HepG2 (cell line): ENCODE measurements at regions not wholly inside any gene's neighbourhood (a gene's known extent, or its start where the extent isn't known, plus 50 kb on each side); places are given as distances from the start of the nearest gene placed in this dataset.

Experiments
- ATAC-seq: fragments of 200-7000 bp; cut with Tn5 transposase; 3 replicates; pipeline ENCODE4 v1.9.1; 2020; ENCODE audit warnings: mild to moderate bottlenecking, moderate library complexity
- BruUV-seq: library from RNA; stranded (reverse); fragments of 400-500 nt; replicated peaks from 2 replicates; lab custom pipeline; 2021; lab: Mats Ljungman, UMichigan
- CTCF ChIA-PET: fragments of 300-600 bp; formaldehyde crosslinking; extraction: SDS; loops from one replicate; lab custom pipeline; 2021; ENCODE audit warnings: low total read pairs, inconsistent platforms, low intra/inter-chr PET ratio; lab: Yijun Ruan, JAX
- POLR2A ChIA-PET: fragments of 350-600 bp; sonication (Branson Sonifier 250); formaldehyde crosslinking; loops from one replicate; lab custom pipeline; 2020; ENCODE audit warnings: antibody characterized with exemption, inconsistent platforms; lab: Yijun Ruan, JAX
- DNase-seq: peaks from one replicate; pipeline ENCODE4 v3.0.0-alpha.2; 2015; ENCODE audit warnings: low spot score
- FAIRE-seq: peaks from 3 replicates; lab custom pipeline; 2011; peaks lifted over from hg19 to GRCh38; lab: Jason Lieb, UNC
- H2AFZ ChIP-seq: one replicate; pipeline ENCODE4 v1.6.1; 2011; ENCODE audit warnings: low read length, inconsistent platforms
- H3K27ac ChIP-seq: fragments of 300-600 bp; 3 replicates; pipeline ENCODE4 v1.8.0; 2011; ENCODE audit warnings: mixed run types, mild to moderate bottlenecking, mixed read lengths, low read length, inconsistent platforms; ENCODE audit not compliant: insufficient read depth; ENCODE audit errors: extremely low read length
- H3K27me3 ChIP-seq, 2 experiments: fragments of 200-600 bp in 1 of 2; 2 replicates in 1 of 2; 3 replicates in 1 of 2; pipeline versions ENCODE4 v1.6.0 to v1.8.0; 2011; ENCODE audit warnings: low read length in 2 of 2, mild to moderate bottlenecking in 2 of 2, moderate library complexity in 2 of 2, inconsistent platforms in 1 of 2; ENCODE audit not compliant: insufficient read depth in 2 of 2, control insufficient read depth in 1 of 2
- H3K36me3 ChIP-seq, 2 experiments: fragments of 200-600 bp in 1 of 2; replicated peaks in 1 of 2; 2 replicates in 1 of 2; 3 replicates in 1 of 2; pipeline versions ENCODE4 v1.5.1 to v1.8.0; 2011; ENCODE audit warnings: low read length in 2 of 2, inconsistent platforms in 1 of 2; ENCODE audit not compliant: insufficient read depth in 2 of 2, control insufficient read depth in 1 of 2
- H3K4me1 ChIP-seq: 2 replicates; pipeline ENCODE4 v1.5.1; 2012; ENCODE audit warnings: low read length, inconsistent platforms; ENCODE audit not compliant: insufficient read depth
- H3K4me2 ChIP-seq: 2 replicates; pipeline ENCODE4 v1.6.0; 2011; ENCODE audit warnings: low read depth, low read length, inconsistent platforms
- H3K4me3 ChIP-seq, 3 experiments: fragments of 200-600 bp in 1 of 3; sonication (generic), shearing (Covaris generic) in 1 of 3; replicated peaks in 1 of 3; 2 replicates each; pipeline ENCODE4 v1.5.1; 2011 to 2016; ENCODE audit warnings: low read length in 3 of 3, inconsistent platforms in 2 of 3, low read depth in 2 of 3, mild to moderate bottlenecking in 2 of 3, control low read depth in 1 of 3, mixed read lengths in 1 of 3; ENCODE audit not compliant: insufficient read depth in 1 of 3
- H3K79me2 ChIP-seq: one replicate; pipeline ENCODE4 v1.6.1; 2011; ENCODE audit warnings: low read length, inconsistent platforms; ENCODE audit not compliant: insufficient read depth
- H3K9ac ChIP-seq: 2 replicates; pipeline ENCODE4 v1.6.0; 2011; ENCODE audit warnings: mild to moderate bottlenecking, low read depth, low read length, inconsistent platforms; ENCODE audit not compliant: insufficient read depth
- H3K9me3 ChIP-seq: 2 replicates; pipeline ENCODE4 v1.5.1; 2012; ENCODE audit warnings: mild to moderate bottlenecking, low read length
- H4K20me1 ChIP-seq: 2 replicates; pipeline ENCODE4 v1.6.0; 2011; ENCODE audit warnings: inconsistent platforms, mild to moderate bottlenecking, low read length, moderate library complexity; ENCODE audit not compliant: insufficient read depth
- ATF7 ChIP-seq, 2 experiments: fragments of 450-650 bp in 1 of 2; sonication (generic) in 1 of 2; formaldehyde crosslinking in 1 of 2; IDR thresholded peaks; 2 replicates each; pipeline versions ENCODE4 v1.4.0 to v1.6.1; 2016 to 2020; ENCODE audit warnings: antibody characterized with exemption in 1 of 2, mild to moderate bottlenecking in 1 of 2, missing genetic modification reagents in 1 of 2
- BCL6 ChIP-seq: IDR thresholded peaks from 2 replicates; pipeline ENCODE4 v1.6.1; 2016; ENCODE audit warnings: missing genetic modification reagents, missing compliant biosample characterization
- DPF2 ChIP-seq: sonication (generic); formaldehyde crosslinking; IDR thresholded peaks from 2 replicates; pipeline ENCODE4 v1.4.0; 2020; ENCODE audit warnings: mild to moderate bottlenecking, low read depth, missing genetic modification reagents, borderline replicate concordance
- FOXP1 ChIP-seq, 2 experiments: fragments of 450-650 bp in 1 of 2; IDR thresholded peaks; 2 replicates each; pipeline ENCODE4 v1.6.1; 2017 to 2018; ENCODE audit warnings: antibody characterized with exemption in 1 of 2
- IKZF4 ChIP-seq: sonication (generic); formaldehyde crosslinking; IDR thresholded peaks from 2 replicates; pipeline ENCODE4 v1.5.1; 2020; ENCODE audit warnings: borderline replicate concordance, mild to moderate bottlenecking, low read depth, missing genetic modification reagents; ENCODE audit errors: not compliant biosample characterization
- MED13 ChIP-seq: sonication (generic); formaldehyde crosslinking; IDR thresholded peaks from 2 replicates; pipeline ENCODE4 v1.5.0; 2020; ENCODE audit warnings: missing genetic modification reagents
- MIER3 ChIP-seq: IDR thresholded peaks from 2 replicates; pipeline ENCODE4 v1.6.1; 2016; ENCODE audit warnings: missing compliant biosample characterization, borderline replicate concordance
- NPAS2 ChIP-seq: sonication (generic); formaldehyde crosslinking; IDR thresholded peaks from 2 replicates; pipeline ENCODE4 v1.8.0; 2022; ENCODE audit warnings: mild to moderate bottlenecking, missing genetic modification reagents, borderline replicate concordance
- SMAD1 ChIP-seq: sonication (generic); formaldehyde crosslinking; IDR thresholded peaks from 2 replicates; pipeline ENCODE4 v1.4.0; 2020; ENCODE audit warnings: missing genetic modification reagents, low read depth, mild to moderate bottlenecking, borderline replicate concordance
- TCF7L2 ChIP-seq: IDR thresholded peaks from 2 replicates; pipeline ENCODE4 v1.6.1; 2011; ENCODE audit warnings: mild to moderate bottlenecking, low read depth, low read length, moderate library complexity
- TP53 ChIP-seq: sonication (generic); formaldehyde crosslinking; conservative IDR thresholded peaks from 2 replicates; pipeline ENCODE4 v1.4.0; 2020; ENCODE audit warnings: missing genetic modification reagents
- ZFY ChIP-seq: sonication (generic); formaldehyde crosslinking; IDR thresholded peaks from 2 replicates; pipeline ENCODE4 v1.4.0; 2020; ENCODE audit warnings: missing genetic modification reagents
- ZMYM3 ChIP-seq: sonication (generic); formaldehyde crosslinking; IDR thresholded peaks from 2 replicates; pipeline ENCODE4 v1.5.1; 2020; ENCODE audit warnings: mild to moderate bottlenecking, missing genetic modification reagents
- ZNF232 ChIP-seq: sonication (generic); formaldehyde crosslinking; IDR thresholded peaks from 2 replicates; pipeline ENCODE4 v1.4.0; 2020; ENCODE audit warnings: missing genetic modification reagents, borderline replicate concordance
- ZNF33A ChIP-seq: sonication (generic); formaldehyde crosslinking; IDR thresholded peaks from 2 replicates; pipeline ENCODE4 v1.5.1; 2020; ENCODE audit warnings: missing genetic modification reagents, mild to moderate bottlenecking, moderate library complexity, borderline replicate concordance
- ZNF367 ChIP-seq: sonication (generic); formaldehyde crosslinking; IDR thresholded peaks from 2 replicates; pipeline ENCODE4 v1.4.0; 2020; ENCODE audit warnings: missing genetic modification reagents, borderline replicate concordance
- ZNF431 ChIP-seq: sonication (generic); formaldehyde crosslinking; IDR thresholded peaks from 2 replicates; pipeline ENCODE4 v1.9.0; 2022; ENCODE audit warnings: missing genetic modification reagents, low read depth, mild to moderate bottlenecking, borderline replicate concordance
- ZNF703 ChIP-seq: sonication (generic); formaldehyde crosslinking; IDR thresholded peaks from 2 replicates; pipeline ENCODE4 v1.5.1; 2020; ENCODE audit warnings: missing genetic modification reagents, mild to moderate bottlenecking, moderate library complexity, borderline replicate concordance
- WGBS: methylation state at CpG from one replicate; pipeline ENCODE4 v1.1.6; 2017; ENCODE audit warnings: low lambda C conversion rate; 5-methylcytosine and 5-hydroxymethylcytosine counted together
- in situ Hi-C: cut with HindIII; loops from 2 replicates; pipeline ENCODE4 v1.10.0; 2017; ENCODE audit warnings: low pct_unique_long_range_greater_than_20kb; ENCODE audit not compliant: extremely low pct_ligation_motif_present
- intact Hi-C: fragments of 100-400 bp; cut with micrococcal nuclease; formaldehyde crosslinking; loops from one replicate; pipeline ENCODE4 v1.10.0; 2022; ENCODE audit not compliant: unreplicated experiment
- TF ChIP-seq, protein P1 (sequence below): fragments of 450-650 bp; IDR thresholded peaks from 2 replicates; pipeline ENCODE4 v1.6.1; 2016
- TF ChIP-seq, protein P2 (sequence below): IDR thresholded peaks from 2 replicates; pipeline ENCODE4 v1.6.1; 2016; ENCODE audit warnings: missing compliant biosample characterization, missing genetic modification reagents, borderline replicate concordance

DNA sequence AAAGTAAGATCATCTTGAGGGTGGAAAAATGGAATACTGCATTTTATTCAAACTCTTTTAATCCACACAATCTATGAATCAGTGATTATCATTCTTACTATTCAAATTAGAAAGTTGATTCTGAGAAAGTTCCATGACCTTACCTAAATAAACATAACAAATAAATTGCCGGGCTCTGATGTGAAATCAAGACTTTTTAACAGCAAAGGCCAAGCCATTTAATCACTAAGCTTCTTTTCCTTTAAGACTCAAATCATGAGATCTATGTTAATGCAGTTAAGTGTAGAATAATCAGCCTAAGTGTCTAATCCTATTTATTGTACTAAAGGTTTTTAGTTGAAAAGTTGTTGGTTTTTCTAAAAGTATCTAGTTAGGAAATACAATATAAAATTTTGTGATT is 857.0 kb downstream of the SI start (continued):
- TF ChIP-seq, protein P1, sequence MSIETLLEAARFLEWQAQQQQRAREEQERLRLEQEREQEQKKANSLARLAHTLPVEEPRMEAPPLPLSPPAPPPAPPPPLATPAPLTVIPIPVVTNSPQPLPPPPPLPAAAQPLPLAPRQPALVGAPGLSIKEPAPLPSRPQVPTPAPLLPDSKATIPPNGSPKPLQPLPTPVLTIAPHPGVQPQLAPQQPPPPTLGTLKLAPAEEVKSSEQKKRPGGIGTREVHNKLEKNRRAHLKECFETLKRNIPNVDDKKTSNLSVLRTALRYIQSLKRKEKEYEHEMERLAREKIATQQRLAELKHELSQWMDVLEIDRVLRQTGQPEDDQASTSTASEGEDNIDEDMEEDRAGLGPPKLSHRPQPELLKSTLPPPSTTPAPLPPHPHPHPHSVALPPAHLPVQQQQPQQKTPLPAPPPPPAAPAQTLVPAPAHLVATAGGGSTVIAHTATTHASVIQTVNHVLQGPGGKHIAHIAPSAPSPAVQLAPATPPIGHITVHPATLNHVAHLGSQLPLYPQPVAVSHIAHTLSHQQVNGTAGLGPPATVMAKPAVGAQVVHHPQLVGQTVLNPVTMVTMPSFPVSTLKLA: no peak
- no peak for TF ChIP-seq ZNF703
- TF ChIP-seq DPF2 (CRISPR knock-in tag): no peak

DNA sequence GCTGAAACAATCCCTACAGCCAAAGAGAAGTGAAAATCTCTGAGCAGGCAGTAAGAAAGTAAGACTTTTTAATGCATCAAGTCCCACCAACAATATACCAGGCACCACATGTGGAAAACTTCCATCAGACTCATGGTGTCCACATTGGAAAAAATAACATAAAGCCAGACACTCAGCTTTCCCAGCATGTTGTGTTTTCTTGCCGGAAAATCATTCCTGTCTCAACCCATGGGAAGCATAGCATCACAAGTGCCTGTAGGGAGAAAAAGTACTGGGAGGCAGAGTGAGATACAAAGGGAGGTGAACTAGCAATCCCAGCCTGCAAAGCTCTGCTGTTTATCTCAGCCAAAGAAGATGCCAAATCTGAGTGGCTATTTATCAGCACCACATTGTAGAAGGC is 868.9 kb downstream of the SI start:
- BruUV-seq: no TSS peak
- H3K9me3 ChIP-seq: no peaks in the 10 kb centered on the region
- no peak for ATAC-seq
- H3K4me1 ChIP-seq: no peaks in the 10 kb centered on the region
- H3K4me2 ChIP-seq: no peak overlapping the region
- H3K4me3 ChIP-seq: no peak overlapping the region
- H3K36me3 ChIP-seq: no peaks in the 10 kb centered on the region
- no peaks in the 10 kb centered on the region for H3K79me2 ChIP-seq
- H3K9ac ChIP-seq: no peak overlapping the region
- TF ChIP-seq ZNF232 (CRISPR knock-in tag) (no peak), MED13 (CRISPR knock-in tag) (no peak), ZNF431 (CRISPR knock-in tag) (no peak), ZNF367 (no peak), BCL6 (CRISPR knock-in tag) (no peak), TP53 (CRISPR knock-in tag) (no peak), ZNF33A (CRISPR knock-in tag) (no peak), TCF7L2 (no peak), ZMYM3 (no peak), FOXP1 (IDR thresholded peaks at IDR 0.05) (no peak), FOXP1 (CRISPR knock-in tag; IDR thresholded peaks at IDR 0.05) (no peak), IKZF4 (CRISPR knock-in tag) (no peak), ATF7 (IDR thresholded peaks at IDR 0.05) (no peak), ATF7 (CRISPR knock-in tag; IDR thresholded peaks at IDR 0.05) (no peak), SMAD1 (CRISPR knock-in tag) (no peak), ZFY (CRISPR knock-in tag) (no peak), MIER3 (no peak), NPAS2 (CRISPR knock-in tag) (no peak)
- TF ChIP-seq, protein P2, sequence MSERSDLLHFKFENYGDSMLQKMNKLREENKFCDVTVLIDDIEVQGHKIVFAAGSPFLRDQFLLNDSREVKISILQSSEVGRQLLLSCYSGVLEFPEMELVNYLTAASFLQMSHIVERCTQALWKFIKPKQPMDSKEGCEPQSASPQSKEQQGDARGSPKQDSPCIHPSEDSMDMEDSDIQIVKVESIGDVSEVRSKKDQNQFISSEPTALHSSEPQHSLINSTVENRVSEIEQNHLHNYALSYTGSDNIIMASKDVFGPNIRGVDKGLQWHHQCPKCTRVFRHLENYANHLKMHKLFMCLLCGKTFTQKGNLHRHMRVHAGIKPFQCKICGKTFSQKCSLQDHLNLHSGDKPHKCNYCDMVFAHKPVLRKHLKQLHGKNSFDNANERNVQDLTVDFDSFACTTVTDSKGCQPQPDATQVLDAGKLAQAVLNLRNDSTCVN (CRISPR knock-in tag): no peak
- 0% methylated on average over 1 of the region's 1 CpG for WGBS
- H2AFZ ChIP-seq: no peak overlapping the region
- H3K27ac ChIP-seq: no peak overlapping the region
- no peak for DNase-seq
- CTCF ChIA-PET: no interaction called here
- H3K27me3 ChIP-seq: no peaks in the 10 kb centered on the region
- intact Hi-C loops: no loop called here
- POLR2A ChIA-PET: no interaction called here
- in situ Hi-C loops: no loop called here
- no peaks in the 10 kb centered on the region for H4K20me1 ChIP-seq
- FAIRE-seq: no peak
